ENCODE measurements at regions not wholly inside any gene's neighbourhood (a gene's known extent, or its start where the extent isn't known, plus 50 kb on each side); places are given as distances from the start of the nearest gene placed in this dataset.

GRCh38 chr16:80208743-80209142, 332.1 kb upstream of the DYNLRB2 start:
- no peaks in the 10 kb centered on the region for H3K36me3 ChIP-seq (replicated peaks in 1 of 2)
- no peak overlapping the region for H3K27ac ChIP-seq
- TF ChIP-seq CTCF (IDR thresholded peaks at IDR 0.05) (no peak), POLR2A (IDR thresholded peaks at IDR 0.05) (no peak)
- no peaks in the 10 kb centered on the region for H3K4me1 ChIP-seq (replicated peaks in 1 of 2)
- no peaks in the 10 kb centered on the region for H3K27me3 ChIP-seq
- WGBS, 4 donors, result 73 to 94% (median 85%) methylated on average over 3 of the region's 3 CpGs
- no peak overlapping the region for H3K4me3 ChIP-seq
- DNase-seq, result no peak
- intact Hi-C loops (cut with DNase I), result no loop called here
- H3K9me3 ChIP-seq (replicated peaks in 1 of 3), result no peaks in the 10 kb centered on the region

- intact Hi-C loops (cut with DNase I), result no loop called here
- DNase-seq, result no peak
- Histone ChIP-seq H3K27me3 (no peaks in the 10 kb centered on the region), H3K4me1 (replicated peaks in 1 of 2) (no peaks in the 10 kb centered on the region), H3K4me3 (no peak overlapping the region), H3K36me3 (replicated peaks in 1 of 2) (no peaks in the 10 kb centered on the region), H3K27ac (no peak overlapping the region), H3K9me3 (replicated peaks in 1 of 3) (no peaks in the 10 kb centered on the region)
- TF ChIP-seq POLR2A (IDR thresholded peaks at IDR 0.05) (no peak), CTCF (IDR thresholded peaks at IDR 0.05) (no peak)
- WGBS, 4 donors, result 52 to 90% (median 70%) methylated on average over 2 of the region's 2 CpGs
Measured at GRCh38 chr16:80208015-80208414, 332.8 kb upstream of the DYNLRB2 start.

- H3K36me3 ChIP-seq (replicated peaks in 1 of 2), result no peaks in the 10 kb centered on the region
- TF ChIP-seq POLR2A (IDR thresholded peaks at IDR 0.05) (no peak), CTCF (IDR thresholded peaks at IDR 0.05) (no peak)
- H3K27me3 ChIP-seq, result no peaks in the 10 kb centered on the region
- no peak for DNase-seq
- H3K9me3 ChIP-seq (replicated peaks in 1 of 3), result no peaks in the 10 kb centered on the region
- H3K4me1 ChIP-seq (replicated peaks in 1 of 2), result no peaks in the 10 kb centered on the region
- 86 to 99% (median 92%) methylated on average over 3 of the region's 3 CpGs for WGBS, 4 donors
- intact Hi-C loops (cut with DNase I), result no loop called here
- H3K27ac ChIP-seq, result no peak overlapping the region
- no peak overlapping the region for H3K4me3 ChIP-seq
Measured at GRCh38 chr16:80203821-80204220, 337.0 kb upstream of the DYNLRB2 start.

- WGBS, 4 donors, result 66 to 88% (median 76%) methylated on average over 4 of the region's 4 CpGs
- no peak for DNase-seq
- no peak overlapping the region for H3K4me3 ChIP-seq
- H3K27ac ChIP-seq, result no peak overlapping the region
- no peaks in the 10 kb centered on the region for H3K9me3 ChIP-seq (replicated peaks in 1 of 3)
- H3K4me1 ChIP-seq (replicated peaks in 1 of 2), result no peaks in the 10 kb centered on the region
- no peaks in the 10 kb centered on the region for H3K27me3 ChIP-seq
- intact Hi-C loops (cut with DNase I), result no loop called here
- TF ChIP-seq CTCF (IDR thresholded peaks at IDR 0.05), result no peak
- TF ChIP-seq POLR2A (IDR thresholded peaks at IDR 0.05), result no peak
- no peaks in the 10 kb centered on the region for H3K36me3 ChIP-seq (replicated peaks in 1 of 2)
Measured at GRCh38 chr16:80202831-80203413, 337.9 kb upstream of the DYNLRB2 start.
